Duodenal mucosa (tissue), 2 donors: ENCODE measurements at regions not wholly inside any gene's neighbourhood (a gene's known extent, or its start where the extent isn't known, plus 50 kb on each side); places are given as distances from the start of the nearest gene placed in this dataset.
"Not testable (repeated sequence)": the region's sequence is repeated elsewhere in the genome, so short reads cannot be mapped to it uniquely, and the experiment has no call there.

Experiments
- H3K27ac ChIP-seq: one replicate; pipeline ENCODE4 v1.7.0; 2013; ENCODE audit warnings: low read depth, low read length
- H3K27me3 ChIP-seq, 2 donors: one replicate each; pipeline ENCODE4 v1.7.0; 2013; ENCODE audit warnings: low read length in 2 of 2, control low read depth in 1 of 2; ENCODE audit not compliant: insufficient read depth in 2 of 2, control insufficient read depth in 1 of 2
- H3K36me3 ChIP-seq, 2 donors: one replicate each; pipeline ENCODE4 v1.7.0; 2013; ENCODE audit warnings: low read length in 2 of 2, control low read depth in 1 of 2; ENCODE audit not compliant: insufficient read depth in 2 of 2, control insufficient read depth in 1 of 2
- H3K4me1 ChIP-seq, 2 donors: one replicate each; pipeline ENCODE4 v1.7.0; 2013; ENCODE audit warnings: low read length in 2 of 2, control low read depth in 1 of 2; ENCODE audit not compliant: insufficient read depth in 2 of 2, control insufficient read depth in 1 of 2
- H3K4me3 ChIP-seq, 2 donors: one replicate each; pipeline ENCODE4 v1.7.0; 2013; ENCODE audit warnings: low read length in 2 of 2, low read depth in 1 of 2
- H3K9ac ChIP-seq, 2 donors: one replicate each; pipeline ENCODE4 v1.7.0; 2013; ENCODE audit warnings: low read length in 2 of 2, low read depth in 1 of 2
- H3K9me3 ChIP-seq, 2 donors: one replicate each; pipeline ENCODE4 v1.7.0; 2013; ENCODE audit warnings: low read length in 2 of 2, control low read depth in 1 of 2; ENCODE audit not compliant: control insufficient read depth in 1 of 2

DNA sequence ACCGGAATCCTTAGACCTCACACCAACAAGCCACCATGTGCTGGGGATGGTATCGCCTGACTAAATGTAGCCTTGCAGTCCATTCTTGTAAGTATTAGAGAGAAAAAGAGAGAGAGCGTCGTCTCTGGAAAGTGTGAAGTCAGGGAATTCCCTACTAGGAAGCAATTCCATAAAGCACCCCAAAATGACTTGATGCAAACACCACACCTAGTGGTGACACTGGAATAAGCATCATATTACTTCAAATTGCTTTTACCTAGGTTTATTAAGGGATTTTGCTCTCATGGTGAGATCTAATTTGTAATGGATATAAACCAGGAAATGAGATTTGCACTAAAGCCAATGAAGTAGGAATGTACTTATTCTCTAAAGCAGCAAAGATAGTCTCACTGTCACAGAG, 111.4 kb upstream of the METTL9 start:
- not testable (repeated sequence) for H3K27ac ChIP-seq, H3K27me3 ChIP-seq, H3K36me3 ChIP-seq, H3K4me1 ChIP-seq, H3K9me3 ChIP-seq, H3K9ac ChIP-seq, H3K4me3 ChIP-seq

GRCh38 chr16:21499046-21499445, 100.3 kb upstream of the METTL9 start:
- not testable (repeated sequence) for H3K4me1 ChIP-seq, H3K4me3 ChIP-seq, H3K27ac ChIP-seq, H3K36me3 ChIP-seq, H3K9ac ChIP-seq, H3K27me3 ChIP-seq, H3K9me3 ChIP-seq

DNA sequence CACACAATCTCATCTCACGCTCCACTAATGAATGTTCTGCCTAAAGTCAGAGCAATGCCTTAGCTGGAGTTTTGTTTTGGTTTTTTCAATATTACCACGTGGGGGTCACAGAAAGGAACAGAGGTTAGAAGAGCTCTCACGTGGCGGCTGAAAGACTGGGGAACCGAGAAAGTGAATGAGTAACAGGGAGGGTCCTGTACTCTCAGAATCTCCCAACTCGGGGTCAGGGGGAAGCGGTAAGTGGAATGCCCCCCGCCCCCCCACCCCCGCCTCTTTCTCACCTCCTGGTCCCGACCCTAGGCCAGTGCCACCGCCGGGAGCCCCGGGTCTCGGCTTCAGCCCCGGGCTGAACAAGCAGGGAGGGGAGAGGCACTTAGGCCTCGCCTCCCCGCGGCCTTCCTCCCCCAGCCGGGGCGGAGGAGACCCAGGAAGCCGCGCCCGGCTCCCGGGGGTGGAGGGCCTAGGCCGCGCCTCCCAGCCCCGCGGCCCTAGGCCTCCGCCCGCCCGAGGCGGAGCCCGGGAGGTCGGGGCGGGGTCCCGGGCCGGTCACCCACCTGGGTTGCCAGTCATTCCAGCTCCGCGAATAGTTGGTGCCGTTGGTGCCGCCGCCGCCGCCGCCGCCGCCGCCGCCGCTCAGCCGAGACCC, 98.0 kb upstream of the METTL9 start:
- H3K27ac ChIP-seq, result peak overlapping the region; percentile 95
- not testable (repeated sequence) for H3K9ac ChIP-seq, H3K27me3 ChIP-seq, H3K9me3 ChIP-seq, H3K36me3 ChIP-seq
- peaks cover 0 to 13% of the 10 kb centered on the region in 2 donors for H3K4me1 ChIP-seq
- H3K4me3 ChIP-seq, result peak overlapping the region in 1 of 2 donors; percentile 71

- H3K9ac ChIP-seq, result peak overlapping the region; percentile 39 to 85
Observed at GRCh38 chr16:21501869-21502667, 97.3 kb upstream of the METTL9 start.

DNA sequence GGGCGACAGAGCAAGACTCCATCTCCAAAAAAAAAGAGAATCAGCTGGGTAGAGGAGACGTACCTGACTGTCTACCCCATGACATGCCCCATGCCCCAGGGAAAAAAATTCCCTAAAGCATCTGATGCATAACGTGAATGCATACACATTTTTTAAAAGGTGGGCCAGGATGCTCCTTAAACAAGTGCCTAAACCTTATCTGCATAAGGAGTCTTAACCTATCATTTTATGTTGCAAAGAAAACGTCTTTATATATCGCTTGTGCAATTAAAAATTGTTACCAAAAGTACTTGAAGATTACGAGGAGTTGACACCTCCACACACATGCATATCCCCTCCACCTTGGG, 95.8 kb upstream of the METTL9 start:
- not testable (repeated sequence) for H3K27ac ChIP-seq, H3K27me3 ChIP-seq, H3K36me3 ChIP-seq, H3K9me3 ChIP-seq, H3K9ac ChIP-seq, H3K4me3 ChIP-seq
- H3K4me1 ChIP-seq, result peaks cover 0 to 31% of the 10 kb centered on the region in 2 donors

More at GRCh38 chr16:21501869-21502667, 97.3 kb upstream of the METTL9 start:
- peak overlapping the region; percentile 95 for H3K27ac ChIP-seq
- peak overlapping the region; percentile 56 to 71 for H3K4me3 ChIP-seq
- H3K27me3 ChIP-seq, result no peaks in the 10 kb centered on the region
- peaks cover 0 to 3% of the 10 kb centered on the region in 2 donors for H3K36me3 ChIP-seq
- H3K4me1 ChIP-seq, result peaks cover 0 to 20% of the 10 kb centered on the region in 2 donors
- no peaks in the 10 kb centered on the region for H3K9me3 ChIP-seq

DNA sequence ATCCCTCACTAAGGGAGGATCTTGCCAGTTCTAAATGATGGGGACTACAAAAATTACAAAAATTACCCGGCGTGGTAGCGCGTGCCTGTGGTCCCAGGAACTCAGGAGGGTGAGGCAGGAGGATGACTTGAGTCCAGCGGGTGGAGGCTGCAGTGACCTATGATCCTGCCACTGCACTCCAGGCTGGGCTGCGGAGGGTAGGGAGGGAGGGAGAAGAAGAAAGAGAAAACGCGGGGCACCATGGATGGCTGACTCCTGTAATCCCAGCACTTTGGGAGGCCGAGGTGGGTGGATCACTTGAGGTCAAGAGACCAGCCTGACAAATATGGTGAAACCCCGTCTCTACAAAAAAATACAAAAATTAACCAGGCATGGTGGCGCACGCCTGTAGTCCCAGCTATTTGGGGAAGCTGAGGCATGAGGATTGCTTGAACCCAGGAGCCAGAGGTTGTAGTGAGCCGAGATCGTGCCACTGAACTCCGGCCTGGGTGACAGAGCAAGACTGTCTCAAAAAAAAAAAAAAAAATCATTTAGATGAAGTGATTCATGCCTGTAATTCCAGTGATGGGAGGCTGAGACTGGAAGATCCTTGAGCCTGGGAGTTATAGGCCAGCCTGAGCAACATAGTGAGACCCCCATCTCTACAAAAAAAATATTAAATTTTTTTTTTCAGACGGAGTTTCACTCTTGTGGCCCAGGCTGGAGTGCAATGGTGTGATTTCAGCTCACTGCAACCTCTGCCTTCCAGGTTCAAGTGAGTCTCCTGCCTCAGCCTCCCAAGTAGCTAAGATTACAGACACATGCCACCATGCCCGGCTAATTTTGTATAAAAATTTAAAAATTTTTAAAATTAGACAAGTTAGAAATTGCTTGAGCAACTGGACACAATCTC, 95.2 kb upstream of the METTL9 start:
- not testable (repeated sequence) for H3K27ac ChIP-seq, H3K27me3 ChIP-seq, H3K36me3 ChIP-seq, H3K4me3 ChIP-seq, H3K9me3 ChIP-seq, H3K9ac ChIP-seq
- H3K4me1 ChIP-seq, result peaks cover 0 to 31% of the 10 kb centered on the region in 2 donors

DNA sequence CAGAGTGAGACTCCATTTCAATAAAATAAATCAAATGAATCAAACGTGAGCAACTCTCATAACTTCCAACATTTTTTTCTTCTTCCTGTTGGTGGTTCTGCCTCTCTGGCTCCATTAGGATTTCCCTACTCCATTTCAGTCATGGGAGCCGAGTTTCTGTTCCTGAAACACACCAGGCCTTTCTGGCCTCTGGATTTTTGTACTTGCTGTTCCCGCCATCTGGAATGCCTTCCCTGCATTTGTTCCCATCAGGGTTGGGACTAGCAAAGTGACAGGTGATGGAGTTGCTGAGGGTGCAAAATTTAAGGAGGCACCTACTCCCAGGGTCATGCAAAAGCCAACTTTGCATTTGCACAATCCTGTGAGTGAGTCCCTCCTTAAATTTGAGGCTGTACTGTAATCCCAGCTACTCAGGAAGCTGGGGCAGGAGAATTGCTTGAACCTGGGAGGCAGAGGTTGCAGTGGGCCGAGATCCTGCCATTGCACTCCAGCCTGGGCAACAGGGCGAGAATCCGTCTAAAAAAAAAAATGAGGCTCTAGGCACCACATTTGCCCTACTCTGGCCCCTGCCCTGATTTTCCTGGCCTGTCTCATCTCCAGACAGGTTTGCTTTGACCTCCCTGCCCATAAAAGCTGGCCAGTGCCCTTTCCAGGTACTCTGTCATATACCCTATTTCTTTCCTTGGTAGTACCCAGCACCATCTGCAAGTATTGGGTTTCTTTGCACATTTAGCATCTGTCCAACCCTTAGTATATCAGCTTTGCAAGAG, 93.4 kb upstream of the METTL9 start:
- H3K27me3 ChIP-seq, H3K9me3 ChIP-seq, H3K9ac ChIP-seq, H3K27ac ChIP-seq, H3K4me3 ChIP-seq, H3K36me3 ChIP-seq: not testable (repeated sequence)
- H3K4me1 ChIP-seq, result peaks cover 0 to 42% of the 10 kb centered on the region in 2 donors

- H3K36me3 ChIP-seq, H3K27me3 ChIP-seq, H3K9me3 ChIP-seq: not testable (repeated sequence)
- peaks cover 0 to 44% of the 10 kb centered on the region in 2 donors for H3K4me1 ChIP-seq
- H3K4me3 ChIP-seq, result peak overlapping the region; percentile 15 to 59
- H3K27ac ChIP-seq, result peak overlapping the region; percentile 42
- H3K9ac ChIP-seq, result peak overlapping the region; percentile 4 to 55
Observed at GRCh38 chr16:21506857-21507456, 92.4 kb upstream of the METTL9 start.

GRCh38 chr16:21507631-21508305, 91.6 kb upstream of the METTL9 start:
- not testable (repeated sequence) for H3K27me3 ChIP-seq, H3K9me3 ChIP-seq, H3K36me3 ChIP-seq, H3K4me3 ChIP-seq
- peak overlapping the region; percentile 10 for H3K27ac ChIP-seq
- H3K4me1 ChIP-seq, result peaks cover 0 to 51% of the 10 kb centered on the region in 2 donors
- peak overlapping the region; percentile 4 to 55 for H3K9ac ChIP-seq
